Islet of Langerhans (tissue), 1 donor: ENCODE measurements at regions not wholly inside any gene's neighbourhood (a gene's known extent, or its start where the extent isn't known, plus 50 kb on each side); places are given as distances from the start of the nearest gene placed in this dataset.
"Not testable (repeated sequence)": the region's sequence is repeated elsewhere in the genome, so short reads cannot be mapped to it uniquely, and the experiment has no call there.

ENCODE experiments used
- FAIRE-seq: peaks from one replicate; lab custom pipeline; 2011; peaks lifted over from hg19 to GRCh38; lab: Jason Lieb, UNC

DNA sequence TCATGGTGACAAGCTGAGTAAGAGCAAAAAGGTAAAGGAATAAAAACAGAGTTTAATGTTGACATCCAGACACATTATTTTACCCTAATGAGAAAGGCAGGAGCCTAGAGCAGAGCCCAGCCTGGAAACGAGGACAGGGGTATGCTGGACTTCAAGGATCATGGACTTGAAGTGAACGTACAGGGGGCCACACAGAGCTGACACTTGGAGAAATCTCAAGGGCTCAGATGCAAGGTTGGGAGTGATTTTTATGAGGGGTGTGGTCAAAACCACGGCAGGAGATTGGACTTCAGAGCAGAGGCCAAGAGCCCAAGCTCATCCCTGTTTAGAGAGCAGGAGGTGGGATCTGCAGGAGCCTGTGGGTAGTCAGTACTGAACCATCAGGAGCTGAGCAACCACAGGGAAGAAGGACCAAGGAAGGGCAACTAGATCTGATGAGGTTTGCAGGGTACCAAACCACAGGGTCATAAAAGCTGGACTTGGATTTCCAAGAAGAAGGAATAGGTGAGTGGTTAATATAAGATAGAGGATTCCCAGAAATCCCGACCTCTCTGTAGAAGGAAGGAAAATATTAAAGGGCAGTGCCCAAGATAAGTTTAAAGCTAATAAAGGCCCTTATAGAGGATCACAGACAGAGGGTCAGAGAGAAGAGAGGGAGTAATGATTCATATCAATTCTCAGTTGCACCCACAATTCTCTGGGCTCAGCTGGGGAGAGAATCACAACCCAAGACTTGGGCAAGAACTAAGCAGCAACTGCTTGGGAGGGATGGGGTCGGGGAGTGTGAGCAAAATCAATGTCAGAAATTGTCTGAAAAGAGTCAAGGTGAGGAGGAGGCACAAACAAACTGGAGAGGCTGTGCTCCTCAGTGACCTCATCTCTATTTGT, 331.7 kb downstream of the SOX9 start:
- FAIRE-seq: no peak

DNA sequence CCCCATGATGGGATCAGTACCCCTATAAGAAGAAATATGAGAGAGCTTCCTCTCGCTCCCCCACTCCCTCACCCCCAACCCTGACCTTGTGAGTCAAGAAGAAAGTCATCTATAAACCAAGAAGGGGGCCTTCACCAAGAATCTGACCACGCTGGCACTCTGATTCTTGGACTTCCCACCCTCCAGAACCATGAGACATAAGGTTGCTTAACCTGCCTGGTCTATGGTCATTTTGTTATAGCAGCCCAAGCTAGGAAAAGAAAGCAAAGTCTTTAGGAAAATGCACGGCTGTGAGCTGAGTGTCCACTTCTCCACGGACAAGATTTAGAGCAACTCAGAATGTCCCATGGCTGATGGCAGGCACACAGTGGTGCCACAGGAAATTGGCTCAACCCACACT, 333.5 kb downstream of the SOX9 start:
- FAIRE-seq: no peak

GRCh38 chr17:72455562-72455961, 334.7 kb downstream of the SOX9 start:
- no peak for FAIRE-seq

DNA sequence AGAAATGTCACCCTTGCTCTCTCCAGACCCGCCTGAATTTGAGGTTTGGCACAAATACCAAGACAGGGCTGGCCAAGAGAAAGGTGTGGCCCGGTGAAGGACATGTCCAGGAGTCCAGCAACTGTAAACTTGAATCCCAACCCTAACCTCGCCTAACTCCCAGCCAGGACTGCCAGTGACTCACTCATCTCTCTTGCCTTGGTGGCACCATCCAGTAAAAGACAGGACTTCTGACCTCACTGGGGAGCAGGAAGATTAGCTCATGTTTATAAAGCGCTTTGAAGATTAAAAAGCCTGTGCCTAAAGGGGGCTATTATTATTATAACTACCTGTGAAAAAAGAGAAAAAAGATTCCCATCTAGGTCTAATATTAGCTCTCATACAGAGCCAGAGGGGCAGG, 335.3 kb downstream of the SOX9 start:
- FAIRE-seq: no peak

DNA sequence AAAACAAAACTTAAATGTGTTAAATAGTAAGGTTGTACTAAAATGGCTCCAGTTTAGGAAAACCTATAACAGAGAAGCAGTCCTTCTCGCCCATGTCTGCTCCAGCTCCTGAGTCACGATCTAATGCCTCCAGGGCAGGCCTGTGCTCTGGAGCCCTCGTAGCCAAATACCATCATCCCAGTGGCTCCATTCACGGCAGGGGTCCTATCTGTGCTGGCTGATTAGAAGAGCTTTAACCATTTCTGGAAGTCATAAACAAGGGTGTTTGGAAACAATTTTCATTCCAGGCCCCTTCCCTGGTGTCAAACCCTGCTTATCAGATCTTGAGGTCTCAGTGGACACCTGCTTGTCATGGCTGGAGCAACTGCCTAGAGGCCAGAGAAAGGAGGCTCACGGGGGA, 336.9 kb downstream of the SOX9 start:
- FAIRE-seq: no peak

GRCh38 chr17:72458301-72458700, 337.5 kb downstream of the SOX9 start:
- no peak for FAIRE-seq

- no peak for FAIRE-seq
Observed at GRCh38 chr17:72460711-72461110, 339.9 kb downstream of the SOX9 start.

DNA sequence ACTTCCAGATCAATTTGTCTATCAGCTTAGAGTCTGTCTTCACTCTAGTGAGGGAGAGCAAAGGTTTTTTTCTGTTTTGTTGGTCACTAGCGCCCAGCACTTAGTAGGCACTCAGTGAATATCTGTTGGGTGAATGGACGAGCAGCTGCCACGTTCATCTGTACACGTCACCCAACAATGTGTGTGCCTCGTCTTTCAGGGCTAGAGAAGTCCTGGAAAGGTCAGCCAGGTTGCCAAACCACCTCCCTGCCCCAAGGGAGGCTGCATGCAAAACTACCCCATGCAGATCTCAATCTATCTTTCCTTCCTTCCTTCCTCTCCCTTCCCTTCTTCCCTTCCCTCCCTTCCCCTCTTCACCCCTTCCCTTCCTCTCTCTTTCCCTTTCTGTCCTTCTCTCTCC, 340.9 kb downstream of the SOX9 start:
- FAIRE-seq: no peak

DNA sequence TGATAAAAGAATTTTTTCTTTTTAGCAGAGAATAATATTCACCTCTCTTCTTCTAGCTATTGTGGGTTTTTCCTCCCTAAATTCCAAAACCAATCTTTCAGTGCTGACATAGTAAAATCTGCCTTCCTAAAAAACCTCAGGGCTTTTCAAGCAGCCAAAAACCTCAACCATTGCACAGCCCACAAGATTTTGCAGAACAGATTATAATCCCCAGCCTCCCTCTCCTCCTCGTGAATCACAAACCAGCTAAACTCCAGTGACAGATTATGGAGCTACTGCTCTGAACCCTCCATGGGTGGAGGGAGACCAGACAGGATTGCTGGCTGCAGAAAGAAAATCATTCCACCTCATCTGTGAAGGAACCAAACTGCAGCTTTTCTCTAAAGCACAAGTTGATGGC, 341.6 kb downstream of the SOX9 start:
- no peak for FAIRE-seq

- no peak for FAIRE-seq
Observed at GRCh38 chr17:72462814-72463213, 342.0 kb downstream of the SOX9 start.

- FAIRE-seq: no peak
Observed at GRCh38 chr17:72463287-72464102, 342.7 kb downstream of the SOX9 start.

DNA sequence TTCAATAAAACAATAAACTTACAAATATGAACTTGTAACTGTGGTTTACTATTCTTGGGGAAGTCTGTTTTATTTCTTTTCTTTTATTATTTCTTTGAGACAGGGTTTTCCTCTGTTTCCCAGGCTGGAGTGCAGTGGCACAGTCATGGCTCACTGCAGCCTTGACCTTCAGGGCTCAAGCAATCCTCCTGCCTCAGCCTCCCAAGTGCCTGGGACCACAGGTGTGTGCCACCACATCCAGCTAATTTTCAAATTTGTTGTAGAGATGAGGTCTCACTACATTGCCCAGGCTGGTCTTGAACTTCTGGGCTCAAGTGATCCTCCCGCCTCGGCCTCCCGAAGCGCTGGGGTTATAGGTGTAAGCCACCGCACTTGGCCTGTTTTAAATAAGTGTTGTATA, 343.4 kb downstream of the SOX9 start:
- FAIRE-seq: not testable (repeated sequence)

DNA sequence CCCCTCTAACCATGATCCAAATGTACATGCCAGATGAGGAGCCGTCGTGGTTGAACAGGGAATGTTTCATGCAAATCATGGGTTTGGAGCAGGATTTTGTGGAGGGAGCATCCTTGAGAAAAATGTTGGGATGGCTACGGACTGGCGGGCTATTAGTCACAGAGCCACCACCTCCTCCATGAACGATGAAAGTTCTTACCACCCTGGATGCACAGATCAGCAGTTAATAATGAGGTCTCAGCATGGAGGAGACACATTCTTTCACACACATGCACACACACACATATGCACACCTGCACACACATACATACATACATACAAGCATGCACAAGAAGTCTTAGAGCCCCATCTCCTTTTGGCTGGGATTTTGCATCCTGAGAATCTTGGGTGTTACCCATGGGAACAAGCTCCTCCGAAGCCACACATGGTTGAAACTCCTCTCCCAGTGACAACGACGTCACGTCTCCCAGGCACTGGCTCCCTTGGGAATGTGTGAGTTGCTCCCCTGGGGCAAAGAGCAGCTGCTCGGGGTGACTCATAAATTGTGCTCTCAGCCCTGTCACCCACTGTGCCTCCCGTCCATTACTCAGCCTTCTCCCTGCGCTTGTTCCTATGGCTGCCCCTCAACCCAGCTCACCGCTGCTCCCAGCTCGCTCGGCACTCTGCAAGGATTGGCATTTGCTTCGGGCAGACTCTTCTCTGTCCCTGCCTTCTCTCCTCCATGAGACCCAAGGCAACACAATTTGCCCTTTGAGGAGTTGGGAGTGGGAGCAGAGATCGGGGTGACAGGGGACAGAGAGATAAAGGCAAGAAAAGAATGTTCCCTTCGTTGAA, 344.6 kb downstream of the SOX9 start:
- FAIRE-seq: no peak

GRCh38 chr17:72466199-72466598, 345.4 kb downstream of the SOX9 start:
- no peak for FAIRE-seq

DNA sequence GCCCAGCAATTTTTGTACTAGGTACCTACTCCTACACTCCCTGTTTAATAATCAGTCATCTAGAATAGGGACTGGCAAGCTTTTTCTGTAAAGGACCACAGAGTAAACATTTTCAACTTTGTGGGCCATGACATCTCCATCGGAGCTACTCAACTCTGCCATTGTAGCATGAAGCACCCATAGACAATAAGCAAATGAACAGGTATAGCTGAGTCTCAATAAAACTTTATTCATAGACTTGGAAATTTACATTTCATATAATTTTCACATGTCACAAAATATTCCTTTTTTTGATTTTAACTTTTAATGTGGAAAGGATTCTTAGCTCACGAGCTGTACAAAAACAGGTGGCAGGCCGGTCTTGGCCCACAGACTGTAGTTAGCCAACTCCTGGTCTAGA, 345.8 kb downstream of the SOX9 start:
- FAIRE-seq: no peak

GRCh38 chr17:72467841-72468653, 347.2 kb downstream of the SOX9 start:
- no peak for FAIRE-seq

GRCh38 chr17:72468841-72469240, 348.0 kb downstream of the SOX9 start:
- no peak for FAIRE-seq

DNA sequence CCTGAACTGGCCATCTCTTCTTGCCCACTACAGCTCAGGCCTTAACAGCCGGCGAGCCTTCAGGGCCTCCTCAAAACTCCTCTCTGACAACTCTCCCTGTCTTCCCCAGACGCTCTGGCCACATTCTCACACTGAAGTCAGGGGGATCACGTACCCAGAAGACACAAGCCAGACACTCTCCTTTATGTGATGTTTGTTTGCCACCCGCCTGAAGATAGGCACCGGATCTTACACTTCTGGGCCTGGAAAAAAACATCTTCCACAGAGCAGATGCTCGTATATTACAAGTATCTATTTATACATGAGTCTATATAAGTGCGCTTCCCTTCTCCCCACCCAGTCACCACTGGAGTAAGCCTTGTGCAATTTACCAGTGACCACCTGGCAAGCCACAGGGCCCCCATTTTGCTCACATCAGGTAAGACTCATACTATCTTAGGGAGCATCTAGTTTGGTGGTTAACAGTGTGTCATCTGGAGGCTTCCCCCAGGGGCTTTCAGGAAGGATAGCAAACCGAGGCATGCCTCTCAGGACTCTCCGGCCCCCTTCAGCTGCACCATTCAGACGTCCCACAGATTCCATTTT, 349.4 kb downstream of the SOX9 start:
- no peak for FAIRE-seq

- FAIRE-seq: no peak
Observed at GRCh38 chr17:72470734-72471133, 349.9 kb downstream of the SOX9 start.

- FAIRE-seq: no peak
Observed at GRCh38 chr17:72471296-72471695, 350.5 kb downstream of the SOX9 start.

- FAIRE-seq: no peak
Observed at GRCh38 chr17:72472106-72472505, 351.3 kb downstream of the SOX9 start.
